ENCODE measurements at regions not wholly inside any gene's neighbourhood (a gene's known extent, or its start where the extent isn't known, plus 50 kb on each side); places are given as distances from the start of the nearest gene placed in this dataset.

DNA sequence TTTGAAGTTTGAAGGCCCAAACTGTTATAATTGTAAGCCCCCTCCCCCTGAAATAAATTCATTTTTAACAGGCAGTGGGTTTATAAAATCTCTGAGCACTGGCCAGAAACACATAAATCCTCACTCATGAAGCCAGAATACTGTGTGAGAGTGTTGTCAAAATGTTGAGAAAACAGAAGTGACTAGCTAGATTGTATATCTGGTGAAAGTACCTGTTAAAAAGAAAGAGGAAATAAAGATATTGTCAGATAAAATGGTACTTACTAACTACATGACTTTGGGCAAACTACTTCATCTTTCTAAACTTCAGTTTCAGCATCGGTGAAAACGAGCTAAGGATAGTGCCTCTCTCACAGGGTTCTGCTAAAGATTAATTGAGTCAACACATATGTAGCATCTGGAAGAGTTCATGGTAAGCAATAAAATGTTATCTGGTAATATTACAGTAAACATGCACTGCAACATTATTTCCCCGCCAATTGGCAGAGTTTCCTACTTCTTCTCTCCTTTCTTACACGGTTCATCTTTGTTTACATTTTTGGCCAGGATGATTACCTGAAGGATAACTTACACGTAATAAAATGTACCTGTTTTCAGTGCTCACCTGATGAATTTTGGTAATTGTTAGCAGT is 202.5 kb upstream of the CHRM2 start:
- WGBS (ENCODE audit: low lambda C conversion rate, missing lambda C conversion rate), result 55% methylated on average over 5 of the region's 5 CpGs
- H3K27ac ChIP-seq, result no peak overlapping the region
- no peak overlapping the region for H3K4me2 ChIP-seq
- H3K4me3 ChIP-seq, result no peak overlapping the region
- no peak for DNase-seq (ENCODE audit: low spot score)
- H3K4me1 ChIP-seq (ENCODE audit: insufficient read depth), result no peaks in the 10 kb centered on the region
- no peaks in the 10 kb centered on the region for H3K9me2 ChIP-seq (replicated peaks; ENCODE audit: insufficient read depth)
- no peak for TF ChIP-seq EZH2phosphoT487 (IDR thresholded peaks at IDR 0.05; ENCODE audit: low read depth, severe bottlenecking, unreplicated experiment)
- TF ChIP-seq, protein P1, sequence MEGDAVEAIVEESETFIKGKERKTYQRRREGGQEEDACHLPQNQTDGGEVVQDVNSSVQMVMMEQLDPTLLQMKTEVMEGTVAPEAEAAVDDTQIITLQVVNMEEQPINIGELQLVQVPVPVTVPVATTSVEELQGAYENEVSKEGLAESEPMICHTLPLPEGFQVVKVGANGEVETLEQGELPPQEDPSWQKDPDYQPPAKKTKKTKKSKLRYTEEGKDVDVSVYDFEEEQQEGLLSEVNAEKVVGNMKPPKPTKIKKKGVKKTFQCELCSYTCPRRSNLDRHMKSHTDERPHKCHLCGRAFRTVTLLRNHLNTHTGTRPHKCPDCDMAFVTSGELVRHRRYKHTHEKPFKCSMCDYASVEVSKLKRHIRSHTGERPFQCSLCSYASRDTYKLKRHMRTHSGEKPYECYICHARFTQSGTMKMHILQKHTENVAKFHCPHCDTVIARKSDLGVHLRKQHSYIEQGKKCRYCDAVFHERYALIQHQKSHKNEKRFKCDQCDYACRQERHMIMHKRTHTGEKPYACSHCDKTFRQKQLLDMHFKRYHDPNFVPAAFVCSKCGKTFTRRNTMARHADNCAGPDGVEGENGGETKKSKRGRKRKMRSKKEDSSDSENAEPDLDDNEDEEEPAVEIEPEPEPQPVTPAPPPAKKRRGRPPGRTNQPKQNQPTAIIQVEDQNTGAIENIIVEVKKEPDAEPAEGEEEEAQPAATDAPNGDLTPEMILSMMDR (IDR thresholded peaks at IDR 0.05; ENCODE audit: poor library complexity), result no peak
- TF ChIP-seq EZH2 (IDR thresholded peaks at IDR 0.05; ENCODE audit: borderline replicate concordance), result no peak
- no peaks in the 10 kb centered on the region for H3K36me3 ChIP-seq (replicated peaks; ENCODE audit: insufficient read depth, low read depth)
- H3K79me2 ChIP-seq, result no peaks in the 10 kb centered on the region
- H4K20me1 ChIP-seq (ENCODE audit: insufficient read depth, poor library complexity, severe bottlenecking), result no peaks in the 10 kb centered on the region
- no peaks in the 10 kb centered on the region for H3K9me3 ChIP-seq (ENCODE audit: low read depth)
- H3K27me3 ChIP-seq, result no peaks in the 10 kb centered on the region
- no peak overlapping the region for H2AFZ ChIP-seq

DNA sequence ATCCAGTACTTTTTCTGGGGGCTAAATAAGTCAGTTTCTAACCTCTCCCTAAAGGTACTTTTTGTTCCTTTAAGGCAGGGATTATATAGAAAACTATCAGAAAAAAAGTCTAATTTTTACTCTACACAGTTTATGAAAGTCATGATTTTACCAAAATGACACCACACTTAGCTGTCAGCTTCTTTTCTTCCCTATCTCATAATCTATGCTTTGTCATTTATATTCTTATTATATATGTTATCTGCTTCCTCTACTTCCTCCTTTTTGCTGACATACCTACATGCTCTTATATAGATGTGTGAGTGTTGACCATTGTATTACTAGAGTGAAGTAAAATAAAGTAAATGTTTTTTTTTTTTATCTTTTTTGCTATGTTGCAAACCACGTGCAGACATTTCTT is 203.9 kb upstream of the CHRM2 start:
- TF ChIP-seq EZH2phosphoT487 (IDR thresholded peaks at IDR 0.05; ENCODE audit: low read depth, severe bottlenecking, unreplicated experiment) (no peak), EZH2 (IDR thresholded peaks at IDR 0.05; ENCODE audit: borderline replicate concordance) (no peak)
- TF ChIP-seq, protein P1 (IDR thresholded peaks at IDR 0.05; ENCODE audit: poor library complexity), result no peak
- Histone ChIP-seq H4K20me1 (ENCODE audit: insufficient read depth, poor library complexity, severe bottlenecking) (no peaks in the 10 kb centered on the region), H3K27me3 (no peaks in the 10 kb centered on the region), H3K36me3 (replicated peaks; ENCODE audit: insufficient read depth, low read depth) (no peaks in the 10 kb centered on the region), H2AFZ (no peak overlapping the region), H3K27ac (no peak overlapping the region), H3K9me3 (ENCODE audit: low read depth) (no peaks in the 10 kb centered on the region), H3K4me2 (no peak overlapping the region), H3K9me2 (replicated peaks; ENCODE audit: insufficient read depth) (no peaks in the 10 kb centered on the region), H3K4me3 (no peak overlapping the region), H3K79me2 (no peaks in the 10 kb centered on the region), H3K4me1 (ENCODE audit: insufficient read depth) (no peaks in the 10 kb centered on the region)
- 79% methylated on average over 1 of the region's 1 CpG for WGBS (ENCODE audit: low lambda C conversion rate, missing lambda C conversion rate)
- DNase-seq (ENCODE audit: low spot score), result no peak

DNA sequence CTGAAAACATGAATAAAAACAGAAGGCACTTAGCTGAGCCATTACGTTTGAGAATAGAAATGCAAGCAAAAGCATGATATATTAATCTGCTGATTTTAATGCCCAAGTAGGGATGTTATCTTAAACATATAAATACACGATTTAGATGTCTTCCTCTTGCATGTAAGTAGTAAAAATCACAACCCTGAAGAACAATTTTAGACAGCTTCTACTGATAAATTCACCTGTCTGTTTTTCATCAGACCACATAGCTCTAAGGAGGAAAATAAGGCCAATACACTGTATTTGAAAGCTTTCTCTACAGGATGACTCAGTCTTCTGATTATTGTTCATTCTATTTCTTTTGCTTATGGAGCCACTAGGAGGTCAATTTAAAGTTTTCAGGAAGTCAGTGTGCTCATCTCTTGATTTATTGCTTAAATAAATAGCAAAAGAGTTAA is 210.9 kb upstream of the CHRM2 start:
- WGBS (ENCODE audit: low lambda C conversion rate, missing lambda C conversion rate), result 47% methylated on average over 2 of the region's 2 CpGs

More for the DNA sequence above, 210.9 kb upstream of the CHRM2 start:
- TF ChIP-seq EZH2 (IDR thresholded peaks at IDR 0.05; ENCODE audit: borderline replicate concordance), result no peak
- no peak for TF ChIP-seq EZH2phosphoT487 (IDR thresholded peaks at IDR 0.05; ENCODE audit: low read depth, severe bottlenecking, unreplicated experiment)
- TF ChIP-seq, protein P1 (IDR thresholded peaks at IDR 0.05; ENCODE audit: poor library complexity), result no peak
- no peak for DNase-seq (ENCODE audit: low spot score)
- H2AFZ ChIP-seq, result no peak overlapping the region
- no peaks in the 10 kb centered on the region for H3K9me3 ChIP-seq (ENCODE audit: low read depth)
- no peak overlapping the region for H3K27ac ChIP-seq
- H3K4me1 ChIP-seq (ENCODE audit: insufficient read depth), result no peaks in the 10 kb centered on the region
- no peaks in the 10 kb centered on the region for H4K20me1 ChIP-seq (ENCODE audit: insufficient read depth, poor library complexity, severe bottlenecking)
- H3K79me2 ChIP-seq, result no peaks in the 10 kb centered on the region
- no peaks in the 10 kb centered on the region for H3K27me3 ChIP-seq
- H3K9me2 ChIP-seq (replicated peaks; ENCODE audit: insufficient read depth), result no peaks in the 10 kb centered on the region
- no peak overlapping the region for H3K4me3 ChIP-seq
- no peak overlapping the region for H3K4me2 ChIP-seq
- no peaks in the 10 kb centered on the region for H3K36me3 ChIP-seq (replicated peaks; ENCODE audit: insufficient read depth, low read depth)
